ENCODE measurements at regions not wholly inside any gene's neighbourhood (a gene's known extent, or its start where the extent isn't known, plus 50 kb on each side); places are given as distances from the start of the nearest gene placed in this dataset.

DNA sequence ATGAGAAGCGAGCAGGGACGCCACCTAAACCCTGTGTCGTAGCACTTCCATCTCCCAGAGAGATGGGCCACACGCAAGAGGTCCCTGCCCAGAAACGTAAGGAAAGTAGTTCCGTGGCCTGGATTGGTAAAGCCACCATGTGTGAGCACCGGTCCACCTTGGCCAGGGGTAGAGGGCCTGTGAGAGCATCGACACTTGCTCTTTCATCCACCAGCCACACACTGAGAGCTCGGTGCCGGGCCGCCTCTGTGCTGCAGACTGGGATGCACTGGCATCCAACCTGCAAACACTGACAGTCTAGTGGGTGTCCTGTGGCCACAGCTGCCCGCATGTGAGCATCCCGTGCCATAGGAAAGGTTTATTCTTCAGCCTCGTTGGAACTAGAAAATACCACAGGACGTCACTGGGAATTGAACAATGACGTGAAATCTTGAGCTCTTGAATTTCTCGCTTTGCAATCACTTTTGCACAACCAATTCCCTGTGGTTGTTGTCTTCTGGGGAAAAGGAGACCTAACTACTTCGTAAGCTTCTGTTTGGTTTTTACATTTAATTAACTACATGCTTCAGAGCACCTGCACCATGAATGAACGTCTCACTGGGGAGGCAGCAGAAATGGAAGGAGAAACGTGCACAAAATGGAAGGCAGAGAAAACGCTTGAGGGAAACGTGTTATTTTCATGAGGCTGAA, 212.0 kb upstream of the RAB6C start:
- no peak for DNase-seq (ENCODE audit: low spot score)

DNA sequence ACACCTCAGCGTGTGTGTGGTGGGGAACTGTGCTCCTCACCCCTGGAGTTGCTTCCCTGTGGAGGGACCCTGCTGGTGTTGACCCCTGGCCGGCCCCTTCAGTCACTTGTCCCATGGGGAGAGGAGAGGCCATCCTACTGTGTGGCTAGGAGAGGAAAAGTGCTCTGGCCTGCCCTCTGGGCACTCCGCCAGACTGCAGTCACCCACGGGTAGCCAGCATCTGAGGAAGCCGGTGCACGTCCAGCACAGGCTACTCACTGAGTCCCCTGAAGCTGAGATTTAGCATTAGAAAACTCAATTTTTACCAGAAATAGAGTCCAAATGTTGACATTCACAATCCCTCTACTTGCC, 211.5 kb upstream of the RAB6C start:
- DNase-seq (ENCODE audit: low spot score) = no peak

DNA sequence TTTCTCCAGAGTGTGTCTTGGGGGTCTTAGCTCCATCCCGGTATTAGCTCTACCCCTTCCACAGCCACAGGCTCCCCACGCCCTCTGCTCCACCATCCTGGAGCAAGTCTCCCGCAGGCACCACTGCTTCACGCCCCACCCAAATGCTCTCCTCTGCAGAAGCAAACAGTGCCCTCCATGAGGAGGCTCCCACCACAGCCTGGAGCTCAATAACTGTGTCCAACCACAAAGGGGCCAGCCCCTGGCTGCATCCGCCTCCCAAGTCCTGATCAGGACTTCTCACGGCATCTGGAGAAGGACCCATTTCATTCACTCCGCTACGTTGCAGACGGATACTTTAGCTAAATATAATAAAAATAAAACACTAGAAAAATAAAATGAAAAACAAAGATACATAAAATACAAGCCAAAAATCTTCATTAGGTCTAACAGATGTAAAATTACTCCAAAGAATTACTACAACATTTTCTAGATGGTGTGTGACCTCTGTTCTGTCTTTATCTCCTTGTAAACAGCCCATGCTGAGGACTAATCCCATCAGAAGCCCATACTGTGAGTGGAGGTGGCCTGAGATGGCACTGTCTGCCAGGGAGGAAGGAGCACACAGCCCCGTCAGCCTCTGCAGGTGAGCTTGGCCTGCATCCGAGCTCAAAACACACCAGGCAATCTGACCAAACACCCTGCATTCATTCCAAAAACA, 210.8 kb upstream of the RAB6C start:
- no peak for DNase-seq (ENCODE audit: low spot score)

DNA sequence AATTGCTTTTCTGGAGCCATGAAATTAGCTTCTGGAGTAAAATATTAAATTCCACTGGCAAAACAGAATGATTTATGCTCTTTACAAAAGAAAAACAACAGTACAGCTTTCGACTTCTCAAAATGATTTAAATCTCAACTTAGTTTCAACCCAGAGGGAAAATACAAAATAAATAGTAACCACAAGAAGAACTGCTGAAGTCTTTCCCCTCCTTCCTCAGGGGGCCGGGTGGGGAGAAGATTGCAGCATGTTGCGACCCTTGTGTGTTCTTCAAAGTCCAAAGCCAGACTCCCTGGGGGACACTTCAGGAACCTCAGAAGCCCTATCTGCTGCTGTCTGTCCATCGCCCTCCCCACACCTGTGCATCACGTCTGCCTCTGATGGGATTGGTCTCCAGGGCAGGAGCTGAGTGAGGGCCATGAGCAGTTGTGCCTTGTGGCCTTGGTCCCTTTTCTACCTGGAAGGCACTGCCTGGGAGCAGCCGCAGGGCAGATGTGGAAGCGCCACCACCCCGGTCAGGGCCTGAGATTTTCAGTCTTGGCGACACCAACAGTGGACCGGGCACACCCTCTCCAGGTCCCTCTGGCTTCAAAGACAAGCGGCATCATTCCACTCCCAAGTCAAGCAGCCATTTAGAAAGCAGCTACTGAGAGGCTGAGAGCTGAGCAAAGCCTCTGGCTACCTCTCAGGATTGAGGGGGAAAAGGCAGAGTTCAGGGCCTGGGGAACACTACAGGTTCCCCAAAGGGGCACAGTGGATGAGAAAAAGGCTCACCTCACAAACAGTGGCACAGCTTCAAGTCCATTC, 210.1 kb upstream of the RAB6C start:
- no peak for DNase-seq (ENCODE audit: low spot score)

DNA sequence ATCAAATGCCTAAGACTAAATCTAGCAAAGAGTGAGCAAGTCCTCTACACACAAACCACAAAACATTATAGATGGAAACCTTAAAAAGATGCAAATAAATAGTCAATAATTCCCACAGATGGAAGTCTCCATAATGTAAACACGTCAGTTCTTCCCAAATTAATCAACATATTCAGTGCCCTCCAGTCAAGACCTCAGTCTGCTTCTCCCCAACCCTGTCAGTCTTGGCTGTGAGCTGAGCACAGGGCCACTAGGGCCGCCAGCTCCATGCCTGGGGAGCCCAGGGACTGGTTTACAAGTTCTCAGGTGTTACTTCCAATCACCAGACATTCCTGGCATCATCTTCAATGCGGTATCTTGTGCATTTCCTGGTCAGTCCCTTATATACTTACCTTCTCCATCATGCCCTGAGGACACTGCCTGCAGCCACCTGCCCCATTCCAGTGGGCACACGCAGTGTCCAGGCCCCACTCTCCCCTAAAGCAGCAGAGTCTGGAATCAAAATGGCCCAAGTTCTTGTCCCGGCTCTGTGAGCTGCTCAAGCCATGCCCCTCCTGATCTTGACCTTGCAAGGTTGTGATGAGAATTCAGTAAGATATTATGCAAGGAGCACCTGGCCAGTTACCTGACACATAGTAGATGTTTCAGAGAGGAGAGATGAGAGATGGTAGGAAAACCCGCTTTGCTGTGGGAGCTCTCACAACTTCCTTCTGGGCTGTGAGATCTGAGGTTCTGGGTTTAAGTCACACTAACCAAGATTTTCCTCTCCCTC, 207.9 kb upstream of the RAB6C start:
- no peak for DNase-seq (ENCODE audit: low spot score)

DNA sequence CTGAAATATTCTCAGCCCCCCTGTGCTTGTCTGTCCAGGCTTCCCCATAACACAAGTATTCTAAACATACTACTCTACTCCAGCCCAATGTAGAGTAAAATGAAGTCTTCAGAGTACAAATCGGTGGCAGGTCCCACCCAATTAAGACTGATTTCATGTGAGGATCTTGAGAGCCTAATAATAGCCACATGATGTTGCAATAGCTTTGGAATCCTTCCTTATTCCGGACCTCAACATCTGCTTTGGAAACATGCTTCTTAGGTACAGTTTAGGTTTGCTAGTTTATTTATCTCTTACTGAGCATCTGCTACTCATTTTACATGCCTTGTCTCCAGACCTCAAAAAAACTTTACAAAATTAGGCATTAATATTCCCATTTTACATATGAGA, 207.3 kb upstream of the RAB6C start:
- DNase-seq (ENCODE audit: low spot score) = no peak

DNA sequence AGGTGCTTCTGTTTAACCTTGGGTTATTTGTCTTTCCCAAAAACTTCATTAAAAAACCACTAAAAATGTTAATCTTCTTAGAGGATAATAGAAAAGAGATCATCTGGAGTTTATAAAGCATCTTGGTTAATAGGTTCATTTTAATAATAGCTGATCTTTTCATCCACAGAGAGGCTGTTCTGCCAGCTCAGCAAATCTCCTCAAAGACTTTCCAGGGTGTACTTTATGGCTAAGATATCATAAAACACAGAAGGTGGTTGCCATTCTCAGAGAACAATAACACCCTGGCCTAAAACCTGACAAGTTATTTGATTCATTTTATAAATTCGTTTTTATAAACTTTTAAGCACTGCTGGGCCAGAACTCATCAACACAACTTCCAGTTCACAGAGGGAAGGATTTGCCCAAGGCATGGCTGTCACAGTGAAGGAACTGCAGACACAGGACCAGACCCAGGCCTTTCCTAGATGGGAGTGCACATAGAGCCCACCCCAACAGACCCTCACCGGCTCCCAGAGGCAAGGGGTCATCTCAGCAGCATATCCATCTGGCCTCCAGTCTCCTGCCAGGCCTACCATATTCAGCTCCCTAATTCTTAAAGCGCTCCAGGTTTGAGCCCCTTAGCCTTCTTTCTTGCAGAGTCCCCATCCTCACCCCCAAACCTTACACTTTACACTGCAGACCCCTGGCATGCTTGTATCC, 203.4 kb upstream of the RAB6C start:
- DNase-seq (ENCODE audit: low spot score) = no peak

DNA sequence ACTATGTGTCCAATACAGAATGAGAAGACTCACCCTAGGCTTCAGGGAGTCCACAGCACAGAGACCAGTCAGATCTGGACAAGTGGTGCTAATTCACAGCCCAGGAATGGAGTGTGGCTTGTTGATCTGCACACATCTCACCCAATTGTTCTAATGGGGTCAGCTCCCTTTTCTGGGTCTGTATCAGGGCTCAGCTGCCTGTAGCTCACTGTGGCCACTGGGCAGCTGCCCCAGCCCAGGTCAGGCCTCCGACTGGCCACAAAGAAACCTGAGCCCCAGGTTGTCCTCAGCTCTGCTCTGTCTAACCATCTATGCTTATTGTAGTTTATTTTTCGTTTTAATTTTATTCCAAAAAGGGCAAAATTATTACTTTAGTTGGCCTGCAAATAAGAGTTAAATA, 202.3 kb upstream of the RAB6C start:
- no peak for DNase-seq (ENCODE audit: low spot score)

DNA sequence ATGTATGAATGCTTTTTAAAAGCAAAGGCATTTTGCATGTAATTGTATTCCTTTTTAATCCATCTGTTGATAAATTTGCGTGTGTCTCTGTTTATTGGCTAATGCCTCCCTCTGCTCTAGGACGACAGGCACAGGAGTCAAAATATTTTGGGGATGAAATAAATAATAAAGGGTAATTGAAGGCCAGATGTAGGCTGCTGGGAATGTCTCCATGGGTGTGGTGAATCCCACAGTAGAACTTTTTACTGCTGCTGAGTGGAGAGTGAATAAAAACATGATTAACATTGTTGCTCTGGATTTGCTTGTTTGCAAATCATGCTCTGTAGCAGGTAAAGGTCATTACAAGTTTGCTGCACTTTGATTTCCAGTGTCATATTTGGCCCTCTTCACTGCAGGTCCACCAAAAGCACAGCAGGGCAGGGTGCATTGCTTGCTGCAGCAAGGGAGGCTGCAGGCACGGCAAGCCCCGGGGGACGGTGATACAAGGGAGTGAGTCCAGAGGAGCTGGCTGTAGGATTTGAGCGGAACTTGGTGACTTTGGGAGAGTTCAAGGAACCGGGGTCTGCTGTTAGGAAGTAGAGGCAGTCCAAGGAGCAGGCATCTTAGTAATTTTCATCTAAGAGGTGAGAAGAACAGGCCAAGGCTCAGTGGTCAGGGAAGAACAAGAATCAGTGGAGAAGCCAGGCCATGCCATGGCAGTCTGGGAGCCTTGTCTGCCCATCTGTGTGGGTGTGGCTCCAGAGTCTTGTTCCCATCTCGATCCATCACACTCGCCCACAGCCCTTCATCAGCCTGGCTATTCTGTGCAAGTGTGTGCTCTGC, 201.5 kb upstream of the RAB6C start:
- no peak for DNase-seq (ENCODE audit: low spot score)

DNA sequence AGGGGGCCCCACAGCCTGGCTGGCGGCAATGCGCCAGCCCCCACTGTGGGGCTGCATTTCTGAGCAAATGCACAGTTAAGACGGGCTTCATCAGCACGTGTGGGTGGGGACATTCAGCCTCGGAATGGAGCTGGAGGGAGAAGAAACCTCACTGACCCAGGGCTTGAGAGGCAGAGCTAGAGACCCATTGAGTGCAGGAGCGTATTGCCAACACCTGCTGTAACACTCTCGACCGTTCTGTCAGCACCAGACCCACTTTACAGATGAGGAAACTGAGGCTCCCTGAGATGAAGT, 200.9 kb upstream of the RAB6C start:
- DNase-seq (ENCODE audit: low spot score) = no peak

DNA sequence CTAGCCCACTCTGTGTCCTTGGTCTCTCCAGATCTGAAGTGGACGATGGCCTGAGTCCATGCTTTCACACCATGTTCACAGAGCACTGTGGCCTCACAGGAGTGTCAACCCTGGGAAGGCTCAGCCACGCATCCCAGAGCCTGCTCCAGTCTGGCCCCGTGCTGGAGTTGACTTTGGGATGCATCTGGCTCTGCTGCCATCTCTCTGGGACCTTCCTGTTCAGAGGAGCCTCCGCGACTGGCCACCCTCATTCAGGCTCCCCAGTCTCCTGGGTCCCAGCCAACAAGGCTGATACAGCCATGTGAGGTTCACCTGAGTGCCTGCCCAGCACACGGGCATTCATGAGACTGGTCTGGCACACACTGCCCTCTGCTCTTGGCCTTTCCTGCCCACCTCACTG, 199.7 kb upstream of the RAB6C start:
- DNase-seq (ENCODE audit: low spot score) = no peak

DNA sequence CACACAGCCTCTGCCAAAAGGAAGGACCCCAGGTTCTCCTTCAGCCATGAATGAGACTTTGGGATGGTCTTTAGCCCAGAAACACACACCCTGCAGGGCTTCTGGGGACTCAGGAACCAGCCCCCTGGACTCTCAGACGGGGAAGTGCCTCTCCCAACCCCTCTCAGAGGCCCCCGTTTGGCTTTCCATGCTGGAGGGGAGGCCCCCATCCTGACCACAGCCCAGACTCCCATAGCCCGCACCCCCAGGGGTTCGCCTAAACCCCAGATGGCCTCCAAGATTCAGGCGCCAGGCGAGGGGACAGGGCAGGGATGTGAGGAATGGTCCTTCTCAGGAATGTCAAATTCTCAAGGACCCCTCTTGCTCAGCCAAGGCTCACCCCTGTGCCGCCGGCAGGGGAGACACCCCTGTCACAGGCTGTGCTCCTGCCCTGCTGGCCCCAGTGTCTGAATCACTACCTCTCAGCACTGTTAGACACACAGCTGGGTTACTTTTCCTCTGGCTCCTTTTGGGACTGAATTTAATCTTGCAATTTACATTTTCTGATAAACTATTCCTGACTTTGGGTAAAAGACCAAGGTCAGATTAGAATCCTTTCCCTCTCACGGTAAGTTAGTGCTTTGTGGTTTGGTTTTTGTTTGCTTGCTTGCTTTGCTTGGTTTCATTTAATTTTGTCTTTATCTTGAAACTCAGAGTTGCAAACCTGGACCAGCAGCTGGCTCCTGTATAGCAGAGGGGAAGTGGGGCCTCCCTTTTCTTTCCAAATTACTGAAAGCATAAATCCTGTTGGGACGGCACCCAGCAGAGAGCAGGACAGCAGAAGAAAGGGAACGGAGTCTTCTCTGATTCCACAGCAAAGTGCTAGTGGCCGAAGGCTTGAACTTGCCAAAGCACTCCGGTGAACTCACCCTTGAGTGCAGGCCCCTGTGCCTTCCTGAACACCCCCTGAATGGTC, 198.9 kb upstream of the RAB6C start:
- DNase-seq (ENCODE audit: low spot score) = no peak

DNA sequence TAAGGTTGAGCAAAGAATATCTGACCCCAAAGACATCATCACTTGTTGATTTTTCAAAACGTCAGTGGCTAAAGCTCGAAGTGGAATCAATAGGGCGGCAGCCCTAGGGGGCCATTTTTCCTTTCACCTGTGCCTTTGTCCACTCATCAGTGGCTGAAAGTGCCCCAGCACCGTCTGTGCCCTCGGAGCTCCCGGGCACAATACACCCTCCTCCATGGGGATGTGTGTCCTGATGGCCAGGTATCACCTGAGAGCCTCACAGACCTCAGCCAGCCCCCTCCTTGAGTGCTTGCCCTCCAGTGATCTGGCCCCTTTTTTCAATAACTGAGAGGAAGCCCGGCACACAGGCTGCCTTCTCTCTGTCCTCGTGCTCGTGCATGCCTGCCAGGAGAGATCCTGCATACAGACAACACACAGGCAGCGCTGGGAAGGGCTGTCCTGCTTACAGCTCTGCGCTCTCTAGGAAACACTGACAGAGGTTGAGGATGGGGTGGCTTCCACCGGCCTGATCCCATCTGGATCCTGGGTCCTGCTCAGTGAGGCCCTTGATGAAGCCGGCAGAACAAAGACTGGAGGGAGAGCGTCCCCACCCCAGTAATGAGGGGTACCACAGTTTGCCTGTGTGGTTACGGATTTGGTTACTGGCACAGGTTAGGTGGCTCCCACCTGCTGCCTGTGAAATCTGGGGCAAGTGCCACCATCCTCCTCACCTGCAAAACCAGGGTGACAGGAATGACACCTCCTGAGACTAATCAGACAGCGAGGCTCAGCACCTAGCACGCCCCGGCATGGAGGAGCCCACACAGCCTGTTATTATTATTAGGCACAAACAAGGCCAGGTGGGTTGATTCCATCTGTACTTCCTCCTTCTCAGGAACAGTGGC, 197.5 kb upstream of the RAB6C start:
- DNase-seq (ENCODE audit: low spot score) = no peak

DNA sequence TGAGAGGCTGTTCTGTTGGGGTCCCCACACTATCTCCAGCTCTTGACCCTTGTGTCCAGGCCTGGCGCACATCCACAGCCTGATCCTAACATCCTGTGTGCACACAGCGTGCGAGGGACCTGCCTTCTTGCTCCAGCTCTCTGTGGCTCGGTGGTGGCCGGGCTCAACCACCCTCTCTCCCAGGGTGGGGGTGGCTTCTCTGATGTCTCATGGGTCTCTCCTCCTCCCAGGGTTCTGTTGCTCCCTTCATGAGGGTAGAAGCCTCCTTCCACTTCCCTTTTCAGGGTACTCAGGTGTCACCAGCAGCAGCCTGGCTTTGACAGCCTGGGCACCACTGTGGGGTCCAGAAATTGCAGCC, 196.9 kb upstream of the RAB6C start:
- no peak for DNase-seq (ENCODE audit: low spot score)

DNA sequence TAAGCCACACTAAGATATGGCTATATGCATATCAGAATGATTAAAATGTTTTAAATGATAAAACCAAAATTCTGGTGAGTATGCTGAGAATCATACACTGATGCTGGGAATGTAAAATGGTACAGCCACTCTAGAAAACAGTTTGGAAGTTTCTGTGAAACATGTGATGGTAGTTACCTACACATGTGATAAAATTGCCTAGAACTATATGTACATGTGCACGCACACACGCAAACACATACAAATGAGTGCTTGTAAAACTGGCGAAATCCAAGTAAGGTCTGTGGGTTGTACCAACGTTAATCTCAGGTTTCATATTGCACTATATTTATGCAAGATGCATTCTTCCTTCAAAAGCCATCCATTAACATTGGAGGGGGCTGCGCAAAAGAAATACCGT, 195.0 kb upstream of the RAB6C start:
- DNase-seq (ENCODE audit: low spot score) = no peak

DNA sequence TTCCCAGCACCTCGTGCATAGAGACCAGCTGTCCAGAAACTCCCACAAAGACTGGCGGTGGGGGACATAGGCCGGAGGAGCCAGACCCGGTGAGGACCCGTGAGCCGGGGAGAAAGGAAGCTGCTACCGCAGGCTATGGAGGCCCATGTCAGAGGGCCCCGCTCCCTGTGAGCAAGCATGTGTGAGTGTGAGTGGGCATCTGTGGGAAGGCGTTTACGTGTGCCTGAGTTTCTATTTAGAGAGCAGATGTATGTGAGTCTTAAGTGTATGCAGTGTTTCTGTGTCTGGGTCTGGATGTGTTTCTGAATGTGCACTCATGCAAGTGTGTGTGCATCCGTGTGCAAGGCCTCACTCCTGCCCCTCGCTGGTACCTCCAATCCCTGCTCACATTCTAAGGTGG, 187.8 kb upstream of the RAB6C start:
- DNase-seq (ENCODE audit: low spot score) = no peak

DNA sequence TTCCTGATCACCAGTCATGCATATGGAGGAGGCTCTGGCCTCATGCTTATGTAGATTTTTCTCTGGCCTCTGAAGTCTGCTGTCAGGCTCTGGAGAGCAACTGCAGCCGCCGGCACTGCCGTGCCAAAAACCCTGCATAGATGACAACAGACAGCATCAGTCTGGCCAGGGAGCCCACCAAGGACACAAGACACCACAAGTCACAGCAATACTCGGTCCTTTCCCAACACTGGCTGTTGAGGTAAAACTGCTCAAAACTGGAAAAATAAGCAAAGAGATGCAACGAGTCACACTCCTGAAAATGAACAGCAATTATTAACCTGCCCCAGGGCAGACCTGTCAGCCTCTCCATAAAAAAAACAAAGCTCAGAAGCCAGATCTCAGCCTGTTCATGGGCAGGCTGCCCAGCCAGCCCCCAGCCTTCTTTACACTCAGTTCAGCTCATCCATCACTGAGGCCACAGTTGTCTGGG, 186.0 kb upstream of the RAB6C start:
- DNase-seq (ENCODE audit: low spot score) = no peak

DNA sequence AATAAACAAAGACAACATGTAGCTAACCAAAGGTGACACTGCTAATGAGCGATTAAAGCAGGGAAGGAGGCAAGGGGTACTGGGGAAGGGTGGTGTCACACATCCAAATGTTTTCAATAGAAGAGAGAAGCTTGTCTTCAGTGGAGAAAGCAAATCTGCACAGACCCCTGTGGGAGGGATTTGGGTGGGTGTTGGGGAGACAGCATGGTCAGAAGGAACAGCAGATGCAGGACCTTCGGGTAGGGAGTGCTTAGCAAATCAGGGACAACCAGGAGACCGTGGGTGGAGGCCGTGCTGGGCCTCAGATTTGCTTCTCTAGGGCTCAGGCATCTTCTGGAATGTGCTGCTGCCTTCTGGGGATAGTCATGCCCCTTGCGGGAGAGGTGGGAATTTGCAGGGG, 185.3 kb upstream of the RAB6C start:
- DNase-seq (ENCODE audit: low spot score) = no peak

DNA sequence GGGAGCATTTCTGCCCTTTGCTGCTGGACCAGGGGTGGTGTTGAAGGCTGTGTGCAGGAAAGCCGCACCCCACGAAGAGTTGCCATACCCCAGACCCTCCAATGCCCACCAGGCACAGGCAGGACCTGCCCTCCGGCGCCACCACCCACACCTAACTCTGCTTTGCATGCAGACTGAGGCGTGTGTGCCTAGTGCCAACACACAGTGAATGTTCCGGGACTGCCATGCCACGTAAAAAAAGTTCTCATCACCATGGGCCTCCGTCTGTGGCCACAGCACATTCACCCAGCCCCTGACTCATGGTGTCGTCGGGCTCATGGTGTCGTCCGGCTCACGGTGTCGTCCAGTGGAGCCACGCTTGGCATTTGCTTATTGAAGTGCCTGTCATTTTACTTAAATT, 184.9 kb upstream of the RAB6C start:
- no peak for DNase-seq (ENCODE audit: low spot score)
